ENCODE measurements at regions not wholly inside any gene's neighbourhood (a gene's known extent, or its start where the extent isn't known, plus 50 kb on each side); places are given as distances from the start of the nearest gene placed in this dataset.

DNA sequence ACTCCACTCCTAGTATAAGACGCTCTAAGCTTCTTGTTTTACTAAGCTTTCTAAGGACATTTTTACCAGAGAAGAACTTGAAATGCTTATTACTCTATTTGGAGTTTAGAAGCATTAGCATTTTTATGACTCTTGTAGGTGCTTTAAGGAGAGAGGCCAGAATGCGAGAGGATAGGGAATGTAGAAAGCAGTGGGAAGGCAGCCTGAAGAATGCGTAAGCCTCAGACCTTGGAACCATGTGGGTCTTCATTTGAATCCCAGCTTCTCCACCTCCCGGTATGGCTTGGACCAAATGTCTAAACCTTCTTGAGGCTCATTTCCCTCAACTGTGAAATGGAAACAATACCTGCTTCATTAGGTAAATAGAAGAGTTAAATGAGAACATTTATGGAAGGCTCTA, 60.0 kb upstream of the AMOTL1 start:
- peaks cover 13% of the 10 kb centered on the region for H3F3A ChIP-seq (ENCODE audit: insufficient read depth)
- H3K4me1 ChIP-seq (ENCODE audit: insufficient read depth), result peaks cover 14% of the 10 kb centered on the region
- no peak overlapping the region for H3K9ac ChIP-seq
- no peak overlapping the region for H3K27ac ChIP-seq
- DNase-seq, result no peak
- H3K9me2 ChIP-seq (ENCODE audit: insufficient read depth), result no peaks in the 10 kb centered on the region
- no peaks in the 10 kb centered on the region for H3K36me3 ChIP-seq (ENCODE audit: low read depth)
- H3K79me2 ChIP-seq (ENCODE audit: insufficient read depth), result no peaks in the 10 kb centered on the region
- TF ChIP-seq EZH2phosphoT487 (IDR thresholded peaks at IDR 0.05; ENCODE audit: insufficient read depth, low read depth) (no peak), EZH2 (IDR thresholded peaks at IDR 0.05; ENCODE audit: insufficient read depth, poor library complexity, severe bottlenecking) (no peak)
- H4K20me1 ChIP-seq (ENCODE audit: insufficient read depth), result no peaks in the 10 kb centered on the region
- no peak overlapping the region for H3K4me3 ChIP-seq
- no peaks in the 10 kb centered on the region for H3K9me3 ChIP-seq (ENCODE audit: low read depth)
- no peak overlapping the region for H3K4me2 ChIP-seq (ENCODE audit: unreplicated experiment)
- 84 to 87% methylated on average over 4 of the region's 4 CpGs for WGBS, 2 experiments (ENCODE audit: low coverage in 1 of 2, low lambda C conversion rate in 2 of 2, missing lambda C conversion rate in 2 of 2)
- H2AFZ ChIP-seq, result no peak overlapping the region
- in situ Hi-C loops (cut with MboI), result no loop called here
- H3K27me3 ChIP-seq (replicated peaks; ENCODE audit: insufficient read depth), result no peaks in the 10 kb centered on the region

DNA sequence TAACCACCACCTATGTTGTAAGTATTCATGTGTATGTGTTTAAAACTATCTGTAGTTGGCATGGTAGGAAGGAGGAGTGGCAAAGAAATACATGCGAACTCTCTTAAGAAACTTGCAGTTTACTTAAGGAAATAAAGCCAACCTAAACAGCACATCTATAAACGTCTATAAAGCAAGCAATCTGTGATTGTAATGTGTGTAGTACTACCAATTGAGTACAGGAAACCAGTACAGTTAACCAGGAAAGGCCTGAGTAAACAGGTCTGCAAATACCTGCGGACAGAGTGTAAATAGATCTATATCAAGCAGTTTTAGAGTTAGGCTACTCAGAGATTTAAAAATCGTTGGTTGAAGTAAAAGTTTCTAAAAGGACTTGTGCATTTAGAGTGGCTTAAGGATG, 59.5 kb upstream of the AMOTL1 start:
- Histone ChIP-seq H4K20me1 (ENCODE audit: insufficient read depth) (no peaks in the 10 kb centered on the region), H3K9ac (no peak overlapping the region), H3K79me2 (ENCODE audit: insufficient read depth) (no peaks in the 10 kb centered on the region), H3K27me3 (replicated peaks; ENCODE audit: insufficient read depth) (no peaks in the 10 kb centered on the region), H3K36me3 (ENCODE audit: low read depth) (no peaks in the 10 kb centered on the region), H3K9me2 (ENCODE audit: insufficient read depth) (no peaks in the 10 kb centered on the region), H3K27ac (no peak overlapping the region), H3K4me2 (ENCODE audit: unreplicated experiment) (no peak overlapping the region), H2AFZ (no peak overlapping the region), H3K4me1 (ENCODE audit: insufficient read depth) (peaks cover 14% of the 10 kb centered on the region), H3F3A (ENCODE audit: insufficient read depth) (peaks cover 13% of the 10 kb centered on the region), H3K9me3 (ENCODE audit: low read depth) (no peaks in the 10 kb centered on the region), H3K4me3 (no peak overlapping the region)
- TF ChIP-seq EZH2 (IDR thresholded peaks at IDR 0.05; ENCODE audit: insufficient read depth, poor library complexity, severe bottlenecking), result no peak
- TF ChIP-seq EZH2phosphoT487 (IDR thresholded peaks at IDR 0.05; ENCODE audit: insufficient read depth, low read depth), result no peak
- DNase-seq, result no peak
- 53 to 57% methylated on average over 4 of the region's 4 CpGs for WGBS, 2 experiments (ENCODE audit: low coverage in 1 of 2, low lambda C conversion rate in 2 of 2, missing lambda C conversion rate in 2 of 2)
- in situ Hi-C loops (cut with MboI), result no loop called here

DNA sequence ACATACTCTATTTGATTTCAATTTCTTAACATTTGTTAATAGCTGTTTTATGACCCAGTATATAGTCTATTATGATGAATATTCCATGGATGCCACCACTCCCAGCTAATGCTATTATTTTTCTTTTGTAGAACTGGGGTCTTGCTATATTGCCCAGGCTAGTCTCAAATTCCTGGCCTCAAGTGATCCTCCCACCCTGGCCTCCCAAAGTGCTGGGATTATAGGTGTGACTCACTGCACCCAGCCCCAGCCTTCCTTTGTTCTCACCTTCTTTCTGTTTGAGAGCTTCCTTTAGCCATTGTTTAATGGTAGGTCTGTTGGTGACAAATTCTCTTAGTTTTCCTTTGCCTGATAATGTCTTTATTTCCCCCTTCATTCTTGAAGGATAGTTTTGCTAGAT, 52.9 kb upstream of the AMOTL1 start:
- Histone ChIP-seq H3F3A (ENCODE audit: insufficient read depth) (no peaks in the 10 kb centered on the region), H3K79me2 (ENCODE audit: insufficient read depth) (no peaks in the 10 kb centered on the region), H3K4me1 (ENCODE audit: insufficient read depth) (no peaks in the 10 kb centered on the region), H3K27ac (no peak overlapping the region), H3K9me3 (ENCODE audit: low read depth) (no peaks in the 10 kb centered on the region), H3K9ac (no peak overlapping the region), H4K20me1 (ENCODE audit: insufficient read depth) (no peaks in the 10 kb centered on the region), H3K4me3 (no peak overlapping the region), H3K36me3 (ENCODE audit: low read depth) (no peaks in the 10 kb centered on the region), H3K27me3 (replicated peaks; ENCODE audit: insufficient read depth) (no peaks in the 10 kb centered on the region), H3K4me2 (ENCODE audit: unreplicated experiment) (no peak overlapping the region), H2AFZ (no peak overlapping the region), H3K9me2 (ENCODE audit: insufficient read depth) (no peaks in the 10 kb centered on the region)
- no peak for TF ChIP-seq EZH2 (IDR thresholded peaks at IDR 0.05; ENCODE audit: insufficient read depth, poor library complexity, severe bottlenecking)
- TF ChIP-seq EZH2phosphoT487 (IDR thresholded peaks at IDR 0.05; ENCODE audit: insufficient read depth, low read depth), result no peak
- no peak for DNase-seq
- in situ Hi-C loops (cut with MboI), result no loop called here

DNA sequence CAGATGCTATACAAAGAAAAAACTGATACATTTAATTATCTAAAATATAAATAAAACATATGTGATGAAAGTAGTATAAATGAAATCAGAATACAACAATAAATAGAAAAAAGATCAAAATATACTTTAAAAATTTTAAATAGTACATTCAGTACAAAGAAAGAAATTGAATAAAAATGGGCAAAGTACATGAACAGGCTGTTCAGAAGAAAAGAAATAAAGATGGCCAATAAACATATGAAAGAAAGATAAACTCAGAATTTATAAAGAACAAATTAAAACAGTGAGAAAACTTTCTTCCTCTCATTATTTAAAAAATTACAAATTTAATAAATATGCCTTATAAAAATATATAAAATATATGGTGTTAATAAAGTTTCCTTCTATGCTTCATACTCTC, 50.5 kb upstream of the AMOTL1 start:
- in situ Hi-C loops (cut with MboI), result no loop called here
- no peak for DNase-seq
- Histone ChIP-seq H3K36me3 (ENCODE audit: low read depth) (no peaks in the 10 kb centered on the region), H3K79me2 (ENCODE audit: insufficient read depth) (no peaks in the 10 kb centered on the region), H3K27me3 (replicated peaks; ENCODE audit: insufficient read depth) (no peaks in the 10 kb centered on the region), H2AFZ (no peak overlapping the region), H3K9ac (no peak overlapping the region), H3K4me3 (no peak overlapping the region), H3K27ac (no peak overlapping the region), H3K4me2 (ENCODE audit: unreplicated experiment) (no peak overlapping the region), H3F3A (ENCODE audit: insufficient read depth) (peaks cover 5% of the 10 kb centered on the region), H3K9me2 (ENCODE audit: insufficient read depth) (no peaks in the 10 kb centered on the region), H3K4me1 (ENCODE audit: insufficient read depth) (0 out of 2 replicates have a peak, but pooled peaks cover 3% of the 10 kb centered on the region), H4K20me1 (ENCODE audit: insufficient read depth) (no peaks in the 10 kb centered on the region), H3K9me3 (ENCODE audit: low read depth) (no peaks in the 10 kb centered on the region)
- no peak for TF ChIP-seq EZH2 (IDR thresholded peaks at IDR 0.05; ENCODE audit: insufficient read depth, poor library complexity, severe bottlenecking)
- TF ChIP-seq EZH2phosphoT487 (IDR thresholded peaks at IDR 0.05; ENCODE audit: insufficient read depth, low read depth), result no peak

Measured in GM23248 (cell line).